ENCODE measurements at regions not wholly inside any gene's neighbourhood (a gene's known extent, or its start where the extent isn't known, plus 50 kb on each side); places are given as distances from the start of the nearest gene placed in this dataset.

DNA sequence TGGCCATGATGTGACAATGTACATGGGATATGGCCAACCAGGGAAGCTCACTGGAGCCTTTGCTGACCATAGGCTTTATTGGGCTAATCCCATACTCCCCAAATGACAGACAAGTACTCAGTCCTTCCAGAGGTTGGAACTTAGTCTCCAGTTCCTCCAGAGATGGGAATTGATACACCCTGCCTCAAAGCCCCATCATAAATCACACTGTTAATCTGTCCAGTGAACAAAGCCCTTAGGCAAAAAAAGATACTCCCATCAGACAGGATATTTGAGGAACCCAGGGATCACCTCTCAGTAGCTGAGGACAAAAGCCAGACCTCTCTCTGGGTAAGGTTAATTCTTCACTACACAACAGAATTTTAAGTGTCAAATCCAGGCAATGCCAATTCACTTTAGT lies 247.5 kb upstream of the CDH20 start:
- TF ChIP-seq, protein P1, sequence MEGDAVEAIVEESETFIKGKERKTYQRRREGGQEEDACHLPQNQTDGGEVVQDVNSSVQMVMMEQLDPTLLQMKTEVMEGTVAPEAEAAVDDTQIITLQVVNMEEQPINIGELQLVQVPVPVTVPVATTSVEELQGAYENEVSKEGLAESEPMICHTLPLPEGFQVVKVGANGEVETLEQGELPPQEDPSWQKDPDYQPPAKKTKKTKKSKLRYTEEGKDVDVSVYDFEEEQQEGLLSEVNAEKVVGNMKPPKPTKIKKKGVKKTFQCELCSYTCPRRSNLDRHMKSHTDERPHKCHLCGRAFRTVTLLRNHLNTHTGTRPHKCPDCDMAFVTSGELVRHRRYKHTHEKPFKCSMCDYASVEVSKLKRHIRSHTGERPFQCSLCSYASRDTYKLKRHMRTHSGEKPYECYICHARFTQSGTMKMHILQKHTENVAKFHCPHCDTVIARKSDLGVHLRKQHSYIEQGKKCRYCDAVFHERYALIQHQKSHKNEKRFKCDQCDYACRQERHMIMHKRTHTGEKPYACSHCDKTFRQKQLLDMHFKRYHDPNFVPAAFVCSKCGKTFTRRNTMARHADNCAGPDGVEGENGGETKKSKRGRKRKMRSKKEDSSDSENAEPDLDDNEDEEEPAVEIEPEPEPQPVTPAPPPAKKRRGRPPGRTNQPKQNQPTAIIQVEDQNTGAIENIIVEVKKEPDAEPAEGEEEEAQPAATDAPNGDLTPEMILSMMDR (conservative IDR thresholded peaks at IDR 0.05; ENCODE audit: low read depth, low read length): no peak
- TF ChIP-seq EZH2 (IDR thresholded peaks at IDR 0.05; ENCODE audit: borderline replicate concordance, low read depth, low read length, poor library complexity, severe bottlenecking): no peak

Data from A673 (cell line).